ENCODE measurements at regions not wholly inside any gene's neighbourhood (a gene's known extent, or its start where the extent isn't known, plus 50 kb on each side); places are given as distances from the start of the nearest gene placed in this dataset.
A peak's percentile ranks its signal among the peaks of the same experiment; 100 is the strongest.

DNA sequence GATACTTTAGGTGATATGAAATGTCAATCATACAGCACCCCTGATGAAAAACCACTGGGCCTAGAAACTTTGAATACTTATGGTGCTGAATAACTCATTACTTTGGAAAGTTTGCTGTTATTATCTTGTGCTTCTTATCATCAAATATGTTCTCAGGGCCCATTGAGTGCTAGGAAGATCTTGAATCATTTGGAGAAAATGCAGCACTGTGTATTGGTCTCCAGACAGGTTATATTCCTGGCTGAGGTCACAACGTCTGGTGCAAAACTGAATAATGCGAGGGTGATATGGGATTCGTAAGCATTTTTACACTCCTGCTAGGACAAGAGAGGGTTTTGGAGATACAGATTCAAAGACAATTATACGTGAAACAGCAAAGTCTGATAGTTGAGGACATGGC lies 249.4 kb upstream of the TNC start:
- DNase-seq (ENCODE audit: low read depth in 2 of 2) = no peak

DNA sequence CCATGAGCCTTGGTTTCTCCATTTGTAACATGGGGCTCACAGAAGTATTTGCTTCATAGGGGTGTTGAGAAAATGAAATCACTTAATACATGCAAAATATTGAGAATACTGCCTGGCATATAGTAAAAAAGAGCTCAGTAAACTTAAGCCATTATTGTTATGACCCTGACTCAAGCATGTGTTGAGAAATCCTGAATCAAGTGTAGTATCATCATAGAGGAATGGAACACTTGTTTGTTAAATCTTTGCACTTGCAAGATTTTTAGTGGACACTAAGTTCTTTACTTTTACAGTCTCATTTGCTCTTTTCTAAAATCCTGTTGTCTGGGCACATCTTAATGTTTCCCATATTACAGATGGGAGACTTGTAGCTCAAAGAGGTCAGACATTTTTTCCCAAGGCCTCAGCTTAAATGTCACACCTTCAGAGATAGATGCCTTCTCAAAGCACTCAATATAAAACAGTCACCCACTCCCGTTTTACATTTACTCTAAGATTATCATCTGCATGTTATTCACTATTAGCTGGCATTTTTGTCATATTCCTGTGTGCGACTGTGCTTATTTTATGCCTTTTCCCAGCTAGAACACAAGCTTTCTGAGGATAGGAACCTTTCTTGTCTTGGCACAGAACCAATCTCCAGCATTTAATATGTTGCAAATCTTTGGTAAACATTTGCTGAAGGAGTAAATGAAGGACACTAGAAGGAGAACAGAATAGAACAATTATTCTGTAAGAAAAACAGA lies 250.0 kb upstream of the TNC start:
- no peak for DNase-seq (ENCODE audit: low read depth in 2 of 2)

DNA sequence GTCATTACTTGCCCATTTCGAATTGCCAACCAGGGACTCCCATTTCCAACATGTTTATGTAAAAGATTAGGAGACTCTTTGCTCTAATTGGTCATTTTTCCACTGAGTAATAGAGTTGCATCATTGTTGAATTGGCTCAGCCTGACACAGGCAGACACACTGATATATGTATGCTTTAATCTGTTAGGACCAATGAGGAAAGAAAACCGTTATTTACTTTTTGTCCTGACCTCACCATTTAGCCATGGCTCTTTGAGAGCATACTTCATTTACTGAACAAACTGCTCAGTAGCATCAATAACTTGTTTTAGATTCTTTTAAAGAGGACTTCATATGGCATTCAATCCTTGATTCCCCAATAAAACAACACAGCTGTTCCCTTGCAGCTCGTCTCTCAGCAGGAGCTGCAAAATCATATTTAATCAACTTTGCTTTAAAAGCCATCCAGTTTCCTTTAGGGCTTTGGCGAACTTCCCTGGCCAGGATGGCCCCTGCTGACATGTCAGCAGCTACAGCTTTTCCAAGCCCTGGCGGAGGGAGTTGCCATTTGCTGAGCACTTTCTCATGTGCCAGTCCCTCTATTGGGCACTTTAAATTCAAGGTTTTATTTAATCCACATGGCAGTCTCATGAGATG lies 251.5 kb upstream of the TNC start:
- DNase-seq (ENCODE audit: low read depth in 2 of 2) = no peak

DNA sequence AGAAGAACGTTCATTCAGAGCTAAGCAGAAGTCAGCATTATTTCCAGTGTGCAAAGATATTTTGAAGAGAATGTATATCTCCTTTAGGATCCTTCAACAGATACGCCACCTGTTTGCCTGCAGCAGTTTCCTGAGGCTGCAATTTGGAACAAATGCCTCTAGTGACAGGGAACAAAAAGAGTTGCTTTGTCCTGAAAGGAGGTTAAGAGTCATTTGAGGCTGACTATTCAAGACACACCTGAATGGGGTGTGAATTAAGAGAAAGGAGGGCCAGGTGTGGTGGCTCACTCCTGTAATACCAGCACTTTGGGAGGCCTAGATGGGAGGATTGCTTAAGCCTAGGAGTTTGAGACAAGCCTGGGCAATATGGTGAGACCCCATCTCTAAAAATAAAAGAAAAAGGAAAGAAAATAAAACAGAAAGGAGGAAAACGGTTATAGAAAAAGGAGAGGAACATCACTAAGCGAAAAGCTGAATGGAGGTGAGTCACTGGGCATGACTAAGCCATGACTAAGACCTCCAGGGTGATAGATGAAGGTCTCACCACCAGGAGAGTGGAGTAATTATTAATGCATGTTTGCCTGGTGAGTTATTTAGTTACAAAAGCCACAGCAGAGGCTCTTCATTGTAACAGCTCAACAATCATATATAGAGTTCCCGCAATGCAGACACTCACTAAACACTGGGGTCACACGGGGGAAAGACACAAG lies 255.2 kb upstream of the TNC start:
- DNase-seq (ENCODE audit: low read depth in 2 of 2) = peak; percentile 7 to 17

DNA sequence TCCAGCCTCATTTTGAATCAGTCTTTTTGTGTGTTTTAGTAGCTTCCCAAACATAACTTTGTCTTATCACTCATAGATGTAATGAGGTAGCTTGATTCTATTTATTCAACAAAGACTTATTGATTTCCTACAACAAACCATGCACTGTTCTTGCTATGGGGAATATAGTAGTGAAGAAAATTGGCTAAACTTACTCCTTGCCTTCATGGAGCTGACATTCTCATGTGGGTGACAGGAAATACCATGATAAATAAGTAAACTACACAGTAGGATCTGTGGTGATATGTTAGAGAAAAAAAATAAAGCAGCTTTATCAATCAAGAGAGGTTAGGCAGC lies 255.7 kb upstream of the TNC start:
- no peak for DNase-seq (ENCODE audit: low read depth in 2 of 2)

DNA sequence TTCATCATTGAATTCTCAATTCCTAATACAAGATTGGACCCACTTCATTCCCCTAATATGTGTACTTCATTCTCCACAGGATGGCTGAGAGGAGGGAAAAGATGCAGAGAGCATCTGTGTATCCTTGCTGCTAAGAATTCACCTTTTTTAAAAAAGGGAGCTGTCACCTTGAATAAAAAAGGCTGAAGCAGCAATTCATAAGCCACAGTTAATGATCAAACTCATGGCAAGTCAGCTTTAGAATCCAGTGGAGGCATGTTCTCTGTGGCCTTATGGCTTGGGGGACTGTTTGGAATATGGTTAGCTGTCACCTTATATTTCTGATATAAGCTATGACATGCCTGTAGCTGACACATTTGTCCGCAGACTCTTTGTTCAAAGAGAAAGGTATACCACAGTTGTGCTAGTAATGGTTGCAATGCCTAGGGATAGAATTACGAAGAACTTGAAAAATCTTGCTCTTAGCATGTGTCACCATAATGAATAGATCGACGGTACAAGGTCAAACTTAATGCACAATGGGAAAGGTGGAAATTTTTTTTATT lies 256.8 kb upstream of the TNC start:
- no peak for DNase-seq (ENCODE audit: low read depth in 2 of 2)

DNA sequence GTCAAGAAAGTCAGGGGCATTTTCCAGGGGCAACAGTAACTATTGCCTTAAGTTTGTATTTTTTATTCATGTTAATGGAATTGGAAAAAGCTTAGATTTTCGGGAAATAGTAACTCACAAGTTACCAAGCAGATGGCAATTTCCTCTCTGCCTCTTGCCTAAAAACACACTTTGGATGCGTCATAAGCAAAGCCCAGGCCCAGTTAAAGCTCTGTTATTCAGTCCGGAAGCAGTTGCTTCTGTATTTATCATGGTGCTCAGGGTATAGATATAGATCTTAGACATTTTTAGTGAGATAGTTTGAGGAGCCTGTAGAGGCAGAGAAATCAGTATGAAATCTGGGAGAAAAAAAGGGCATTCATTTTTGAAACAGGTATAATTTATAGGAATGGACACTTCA lies 260.3 kb upstream of the TNC start:
- no peak for DNase-seq (ENCODE audit: low read depth in 2 of 2)

DNA sequence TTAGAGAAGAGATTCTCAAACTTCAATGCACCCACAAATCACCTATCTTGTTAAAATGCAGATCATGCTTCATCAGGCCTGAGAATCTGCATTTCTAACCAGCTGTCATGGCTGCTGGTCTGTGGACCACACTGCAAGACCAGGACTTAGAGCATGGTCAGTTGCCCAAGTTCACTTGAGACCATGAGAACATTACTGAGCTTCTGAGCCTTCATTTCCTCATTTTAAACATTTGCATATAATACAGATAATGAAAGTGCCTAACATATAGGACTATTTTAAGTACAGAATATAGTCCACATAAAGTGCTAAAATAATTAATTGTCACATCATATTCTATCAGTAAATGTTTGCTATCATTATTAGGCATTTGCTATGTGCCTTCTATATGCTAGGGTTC lies 260.8 kb upstream of the TNC start:
- DNase-seq (ENCODE audit: low read depth in 2 of 2) = no peak

DNA sequence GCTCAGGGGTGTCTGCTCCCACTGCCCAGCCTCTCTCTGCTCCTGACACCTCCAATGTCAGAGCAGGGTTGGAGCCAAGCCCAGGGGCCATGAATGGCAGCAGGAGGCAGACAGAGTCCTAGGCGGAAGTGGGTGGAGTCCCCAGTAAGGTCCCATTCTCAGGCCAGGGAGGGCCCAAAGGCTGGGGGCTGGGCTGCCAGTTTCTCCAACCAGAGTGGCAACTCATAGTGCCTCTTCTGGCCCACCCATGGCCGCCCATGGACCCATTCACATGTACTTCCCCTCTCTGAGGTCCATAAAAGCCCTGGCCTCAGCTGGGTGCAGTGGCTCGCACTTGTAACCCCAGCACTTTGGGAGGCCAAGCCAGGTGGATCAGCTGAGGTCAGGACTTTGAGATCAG lies 261.8 kb upstream of the TNC start:
- no peak for DNase-seq (ENCODE audit: low read depth in 2 of 2)

DNA sequence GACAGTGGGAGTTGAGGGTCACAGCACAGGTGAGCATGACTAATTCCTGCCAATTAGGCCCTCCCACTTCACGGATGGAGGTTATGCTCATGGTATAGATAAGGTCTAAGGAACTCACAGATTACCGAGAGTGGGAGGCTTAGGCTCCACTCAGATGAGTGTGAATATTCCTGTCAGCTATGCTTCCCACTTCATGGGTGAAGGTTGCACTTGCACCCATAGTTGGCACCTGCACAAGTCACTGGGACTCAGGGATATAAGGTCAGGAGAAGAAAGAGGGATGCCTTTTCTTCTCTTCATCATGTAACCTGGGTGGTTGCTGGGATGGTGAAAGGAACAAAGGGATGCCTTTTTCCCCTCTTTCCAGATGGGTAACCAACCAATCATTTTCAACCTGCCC lies 264.9 kb upstream of the TNC start:
- DNase-seq (ENCODE audit: low read depth in 2 of 2) = no peak

DNA sequence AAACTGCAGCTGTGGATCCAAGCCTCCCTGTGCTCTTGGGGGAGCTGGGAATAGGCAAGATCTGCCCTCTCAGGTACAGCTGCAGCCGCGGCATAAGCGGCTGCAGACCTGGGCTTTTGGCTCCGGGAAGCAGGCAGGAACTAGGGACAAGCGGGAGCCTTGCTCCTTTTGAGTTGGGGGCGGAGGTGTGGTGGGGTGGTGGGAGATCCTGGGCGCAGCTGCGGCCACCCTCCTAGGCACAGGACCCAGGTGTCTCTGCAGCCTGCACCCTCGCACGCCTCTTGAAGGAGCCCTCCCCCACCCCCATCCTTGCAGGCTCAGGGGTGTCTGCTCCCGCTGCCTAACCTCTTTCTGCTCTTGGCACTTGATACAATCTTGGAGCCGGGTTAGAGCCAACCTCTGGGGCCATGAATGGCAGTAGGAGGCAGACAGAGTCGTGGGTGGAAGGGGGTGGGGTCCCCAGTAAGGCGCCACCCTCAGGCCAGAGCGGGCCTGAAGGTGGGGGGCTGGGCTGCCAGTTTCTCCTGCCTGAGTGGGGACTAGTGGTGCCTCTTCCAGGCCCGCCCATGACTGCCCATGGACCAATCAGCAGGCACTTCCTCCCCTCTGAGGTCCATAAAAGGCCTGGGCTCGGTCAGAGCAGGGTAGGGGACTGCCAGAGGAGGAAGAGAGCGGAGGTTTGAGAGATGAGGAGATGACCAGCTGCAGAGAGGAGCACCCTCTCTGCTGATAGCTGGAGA lies 267.6 kb upstream of the TNC start:
- DNase-seq (ENCODE audit: low read depth in 2 of 2) = no peak

DNA sequence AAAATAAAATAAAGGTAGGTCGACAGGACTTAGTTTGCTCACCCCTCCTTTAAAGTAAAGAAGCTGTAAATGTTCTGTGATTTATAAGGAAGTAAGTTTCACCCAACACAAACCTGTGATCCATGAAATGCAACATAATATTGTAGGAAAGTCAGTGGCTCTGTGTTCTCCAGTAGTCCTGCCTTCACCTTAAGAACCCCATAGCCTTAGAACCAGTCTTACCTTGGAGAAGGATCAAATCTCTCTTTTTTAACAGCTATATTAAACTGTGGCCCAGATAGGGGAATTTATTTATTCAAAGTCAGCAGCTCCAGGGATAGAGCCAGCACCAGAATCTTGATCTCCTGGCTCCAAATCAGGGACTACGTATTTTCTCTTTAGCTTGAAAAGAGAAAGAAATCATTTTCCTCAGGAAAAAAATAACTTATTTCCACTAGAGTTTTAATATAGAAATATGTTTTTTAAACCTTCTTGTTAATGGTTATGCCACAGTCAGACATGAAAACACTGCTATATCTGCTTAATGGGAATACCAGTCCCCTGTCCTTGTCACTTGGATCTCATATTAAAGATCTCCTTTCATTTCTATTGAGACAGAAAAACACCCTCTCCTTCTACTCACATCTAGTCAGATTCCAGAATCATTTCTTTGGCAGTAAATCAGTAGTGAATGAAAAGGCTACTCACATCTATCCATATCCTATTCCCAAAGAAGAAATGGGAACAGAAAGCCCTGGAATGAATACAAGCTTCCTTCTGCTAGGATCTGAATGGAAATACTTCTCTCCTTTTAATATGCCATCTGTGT lies 269.2 kb upstream of the TNC start:
- DNase-seq (ENCODE audit: low read depth in 2 of 2) = no peak

DNA sequence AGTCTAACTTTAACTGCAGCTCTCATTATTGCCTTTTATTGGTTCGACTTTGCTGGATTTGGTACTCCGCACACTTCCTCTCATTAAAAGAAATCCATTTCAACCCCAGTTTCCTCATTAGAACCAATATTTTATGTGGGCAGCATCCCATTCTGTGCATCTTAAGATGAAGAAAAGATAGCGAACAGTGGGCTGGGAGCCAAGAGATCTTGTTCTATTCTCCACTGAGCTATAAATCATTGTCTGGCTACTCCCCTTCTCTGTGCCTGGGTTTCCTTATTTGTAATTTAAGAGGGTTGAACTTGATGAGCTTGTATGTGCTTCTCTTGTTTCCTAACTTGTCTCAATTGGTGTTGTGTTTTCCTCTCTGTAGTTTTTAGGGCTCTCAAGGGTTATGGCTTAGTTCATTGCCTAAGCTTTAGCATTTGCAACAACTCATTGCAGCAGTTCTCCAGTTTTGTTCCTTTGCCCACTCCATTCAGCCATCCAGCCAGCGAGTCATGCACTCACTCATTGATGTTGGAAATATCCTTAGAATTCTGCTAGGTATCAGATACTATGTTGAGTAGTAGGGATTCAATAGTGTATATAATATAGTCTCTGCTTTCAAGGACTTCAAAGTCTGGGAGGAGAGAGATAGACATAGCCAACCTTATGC lies 273.3 kb upstream of the TNC start:
- no peak for DNase-seq (ENCODE audit: low read depth in 2 of 2)

DNA sequence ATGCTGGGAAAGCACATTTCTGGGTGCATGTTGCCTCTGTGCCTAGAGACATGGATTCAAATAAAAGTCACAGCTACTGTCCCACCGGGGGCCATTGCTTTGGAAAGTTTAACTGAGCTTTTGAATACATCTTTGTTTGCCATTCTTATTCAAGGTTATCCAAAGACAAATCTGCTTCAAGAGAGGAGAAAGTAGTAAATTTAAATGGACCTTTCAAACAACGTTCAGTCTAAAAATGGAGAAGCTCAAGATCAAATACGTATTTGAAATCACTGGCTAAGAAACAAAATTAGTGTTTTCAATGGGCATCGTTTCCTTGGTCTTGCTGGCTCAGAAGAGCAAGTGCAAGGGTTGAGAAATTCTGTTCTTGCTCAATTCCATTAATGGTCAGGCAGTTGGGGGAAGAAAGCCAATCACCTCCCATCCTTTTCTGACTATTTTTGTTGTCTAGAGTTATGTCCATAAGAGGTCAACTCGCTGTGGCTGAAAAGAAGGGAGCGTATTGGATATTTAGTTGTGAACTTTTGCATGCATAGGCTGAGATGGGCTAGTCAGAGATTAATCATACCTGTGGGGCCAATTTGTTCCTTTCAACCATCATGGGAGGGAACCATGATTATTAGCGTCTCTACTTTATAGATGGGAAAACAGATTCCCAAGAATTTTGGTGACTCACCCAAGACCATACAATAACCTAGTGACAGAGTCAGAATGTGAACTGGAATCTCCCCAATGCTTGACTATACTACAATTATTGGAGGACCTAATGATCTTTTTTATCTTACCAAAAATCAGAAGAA lies 276.2 kb upstream of the TNC start:
- DNase-seq (ENCODE audit: low read depth in 2 of 2) = no peak

DNA sequence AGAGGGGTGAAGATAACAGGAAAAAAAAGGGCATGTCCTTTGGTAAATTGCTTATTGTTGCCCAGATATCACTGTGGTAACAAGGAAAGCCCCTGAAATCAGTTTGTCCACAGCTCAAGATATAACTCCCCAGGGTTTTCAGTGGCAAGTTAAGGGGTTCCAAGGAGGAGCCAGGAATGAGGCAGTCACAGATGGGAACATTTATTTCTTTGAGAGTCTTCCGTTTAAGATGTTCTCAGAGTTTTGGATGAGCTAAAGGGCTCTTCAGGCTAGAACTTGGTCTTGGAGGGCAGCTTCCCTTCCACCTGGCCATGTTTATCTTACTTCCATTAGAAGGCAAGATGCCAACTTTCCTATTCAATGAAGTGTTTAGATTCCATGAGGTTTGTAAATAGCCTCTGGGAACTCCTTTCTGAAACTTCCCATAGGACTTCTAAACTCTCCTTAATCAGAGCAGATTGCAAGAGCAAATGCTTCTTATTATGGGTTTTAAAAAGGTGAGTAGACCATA lies 277.6 kb upstream of the TNC start:
- no peak for DNase-seq (ENCODE audit: low read depth in 2 of 2)

DNA sequence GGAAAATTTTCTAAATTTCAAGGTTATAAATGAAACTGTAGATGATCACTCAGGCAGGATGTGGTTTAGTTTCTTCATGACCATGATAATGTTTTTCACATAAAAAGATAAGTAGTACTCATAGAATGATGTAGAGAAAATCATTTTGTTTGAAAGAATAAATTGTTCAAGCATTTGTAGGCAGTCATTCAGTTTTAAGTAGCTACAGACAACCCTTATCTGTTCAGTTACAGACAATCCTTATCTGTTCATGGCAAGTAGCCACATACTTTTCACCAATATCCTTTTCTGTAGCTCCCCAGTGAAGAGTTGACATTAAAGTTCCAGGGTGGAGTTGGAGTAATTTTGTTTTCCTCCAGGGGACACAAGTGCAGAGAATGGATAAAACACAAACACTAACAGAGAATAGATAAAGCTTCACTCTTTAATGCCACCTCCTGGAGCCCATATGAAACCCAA lies 278.1 kb upstream of the TNC start:
- DNase-seq (ENCODE audit: low read depth in 2 of 2) = no peak

DNA sequence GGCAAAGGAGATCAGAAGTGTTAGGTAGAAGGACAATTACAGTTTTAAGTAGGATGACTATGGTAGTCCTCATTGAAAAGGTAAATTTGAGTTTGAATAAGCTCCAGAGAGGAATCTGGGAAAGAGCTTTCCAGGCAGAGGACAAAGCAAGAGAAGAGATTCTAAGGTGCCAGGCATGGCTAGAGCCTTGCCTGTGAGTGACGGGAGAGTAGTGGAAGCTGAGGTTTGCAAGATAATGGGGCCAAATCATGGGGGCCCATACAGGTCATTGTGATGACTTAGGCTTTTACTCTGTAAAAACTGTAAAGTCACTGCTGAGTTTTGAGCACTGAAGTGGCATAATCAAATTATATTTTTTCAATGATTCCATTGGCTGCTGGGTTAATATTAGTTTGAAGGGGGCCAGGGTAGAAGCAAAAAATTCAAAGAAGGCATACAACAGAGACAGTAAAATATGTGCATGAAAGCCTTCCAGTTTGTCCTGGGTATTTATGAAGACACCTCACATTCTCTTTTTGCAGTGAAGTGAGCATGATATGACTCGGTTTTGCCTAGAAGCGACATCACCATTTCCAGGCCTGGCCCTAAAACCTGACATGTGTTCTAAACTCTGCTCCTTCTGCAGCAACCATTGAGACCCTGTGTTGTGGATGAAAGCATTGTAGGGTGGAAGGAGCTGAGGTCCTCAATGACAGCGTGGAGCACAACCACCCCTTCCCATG lies 279.8 kb upstream of the TNC start:
- DNase-seq (ENCODE audit: low read depth in 2 of 2) = no peak

DNA sequence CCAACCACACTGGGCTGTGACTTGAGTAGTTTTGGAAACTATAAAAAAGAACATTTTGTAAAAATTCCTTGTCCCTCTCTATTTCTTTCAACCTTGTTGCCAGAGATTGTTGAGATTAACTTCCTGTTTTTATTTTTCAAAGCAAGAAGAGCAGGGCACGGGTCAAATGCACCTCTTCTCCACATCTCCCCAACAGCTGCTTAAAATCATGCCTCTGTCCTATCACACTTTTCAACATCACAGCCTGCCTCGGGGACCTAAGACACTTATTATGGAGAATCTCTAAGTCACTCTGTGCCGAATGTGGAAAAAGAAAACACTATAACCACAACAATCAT lies 280.3 kb upstream of the TNC start:
- DNase-seq (ENCODE audit: low read depth in 2 of 2) = no peak

DNA sequence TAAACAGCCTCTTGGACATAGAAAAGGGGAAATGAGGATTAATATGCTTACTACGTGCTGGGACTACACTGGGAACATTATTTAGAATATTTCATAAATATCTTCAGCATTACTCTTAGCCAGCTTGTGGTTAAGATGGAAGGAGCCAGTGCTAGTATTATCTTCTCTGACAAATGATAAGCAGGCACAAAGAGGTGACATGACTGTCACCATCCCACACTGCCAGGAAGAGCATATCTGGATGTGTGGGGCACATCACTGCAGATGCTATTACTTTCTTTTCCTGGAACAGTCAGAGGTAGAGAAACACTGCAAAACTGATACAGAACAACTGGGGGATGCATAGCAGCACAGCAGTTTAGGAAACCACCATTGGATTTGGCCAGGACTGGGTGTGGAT lies 281.0 kb upstream of the TNC start:
- DNase-seq (ENCODE audit: low read depth in 2 of 2) = no peak
